Head of caudate nucleus (tissue), 42 donors: ENCODE measurements at regions not wholly inside any gene's neighbourhood (a gene's known extent, or its start where the extent isn't known, plus 50 kb on each side); places are given as distances from the start of the nearest gene placed in this dataset.
A peak's percentile ranks its signal among the peaks of the same experiment; 100 is the strongest.
"Not testable (repeated sequence)": the region's sequence is repeated elsewhere in the genome, so short reads cannot be mapped to it uniquely, and the experiment has no call there.

Experiments
- DNase-seq, 42 donors: peaks; one replicate each; pipeline versions ENCODE4 v3.0.0 to v3.0.0-alpha.2; 2020 to 2021; ENCODE audit warnings: mixed read lengths in 7 of 42
- intact Hi-C: fragments of 100-400 bp; cut with DNase I; formaldehyde crosslinking; loops from one replicate; pipeline ENCODE4 v1.15.0; 2022

- DNase-seq = no peak
These were observed 122.9 kb downstream of the HMHB1 start for GRCh38 chr5:143934821-143935220.

DNA sequence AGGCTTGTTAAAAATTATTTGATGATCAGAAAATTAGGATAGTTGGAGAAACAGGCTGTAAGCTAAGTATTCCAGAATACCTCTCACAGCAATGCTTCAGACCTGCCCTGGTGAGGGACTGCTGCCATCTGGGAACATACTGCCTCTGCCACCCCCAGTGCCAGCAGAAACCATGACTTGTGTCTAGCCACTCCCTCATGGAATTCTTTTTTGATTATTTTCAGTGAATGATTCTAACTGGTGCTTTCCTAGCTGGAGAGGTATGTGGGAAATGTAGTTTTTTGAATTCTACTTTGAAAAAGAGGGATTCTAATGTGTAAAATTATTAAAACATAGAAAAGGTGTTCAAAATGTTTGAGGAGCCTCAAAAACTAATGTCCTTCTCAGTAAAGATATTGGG is 126.3 kb downstream of the HMHB1 start:
- intact Hi-C loops = no loop called here
- DNase-seq = peak in 27 of 42 donors; percentile 7 to 76 (median 28)

More at GRCh38 chr5:143934821-143935220, 122.9 kb downstream of the HMHB1 start:
- intact Hi-C loops = no loop called here

GRCh38 chr5:143946837-143947236 is 134.9 kb downstream of the HMHB1 start:
- intact Hi-C loops = no loop called here
- DNase-seq = no peak

- intact Hi-C loops = no loop called here
- no peak for DNase-seq
These were observed 135.4 kb downstream of the HMHB1 start for GRCh38 chr5:143947313-143947712.

DNA sequence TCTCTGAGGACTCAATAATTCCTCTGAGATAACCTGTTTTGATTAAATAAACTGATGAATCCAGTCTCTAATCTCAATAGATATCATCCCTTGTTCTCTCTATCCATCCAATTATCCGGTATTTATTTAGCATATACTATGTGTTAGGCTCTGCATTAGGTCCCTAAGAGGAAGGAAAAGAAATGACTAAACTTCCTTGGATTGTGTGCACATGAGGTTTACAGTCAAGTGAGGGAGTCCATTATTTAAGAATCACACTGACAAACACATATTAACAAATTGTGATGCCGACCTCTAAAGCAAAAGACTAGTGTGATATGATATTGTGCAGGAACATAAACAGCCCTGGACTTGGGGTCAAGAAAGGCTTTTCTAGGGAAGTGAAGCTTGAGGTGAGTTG is 140.8 kb downstream of the HMHB1 start:
- intact Hi-C loops = no loop called here
- DNase-seq = no peak

- no peak for DNase-seq
- intact Hi-C loops = no loop called here
These were observed 141.9 kb downstream of the HMHB1 start for GRCh38 chr5:143953851-143954250.

DNA sequence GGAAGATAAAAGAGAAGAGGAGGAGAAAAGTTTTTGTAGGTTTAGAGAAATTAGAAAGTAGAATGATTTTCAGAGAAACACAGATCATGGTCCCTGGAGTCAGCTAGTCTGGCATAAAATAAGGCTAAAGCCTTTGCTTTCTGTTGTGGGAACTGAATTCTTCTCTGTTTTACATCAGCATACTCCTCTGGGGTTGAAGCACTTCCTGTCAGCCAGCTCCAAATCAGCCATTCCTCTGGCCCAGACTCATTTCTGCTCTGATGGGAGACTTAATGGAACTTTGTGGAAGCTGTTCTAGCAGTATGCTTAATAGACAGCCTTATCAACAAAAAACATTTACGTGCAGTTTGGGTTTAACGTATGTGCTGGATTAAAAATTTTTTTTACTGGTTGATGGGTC is 143.2 kb downstream of the HMHB1 start:
- DNase-seq = no peak
- intact Hi-C loops = no loop called here

- intact Hi-C loops = no loop called here
- no peak for DNase-seq
These were observed 145.5 kb downstream of the HMHB1 start for GRCh38 chr5:143957455-143957854.

GRCh38 chr5:143962201-143962600 is 150.2 kb downstream of the HMHB1 start:
- DNase-seq = no peak
- intact Hi-C loops = no loop called here

DNA sequence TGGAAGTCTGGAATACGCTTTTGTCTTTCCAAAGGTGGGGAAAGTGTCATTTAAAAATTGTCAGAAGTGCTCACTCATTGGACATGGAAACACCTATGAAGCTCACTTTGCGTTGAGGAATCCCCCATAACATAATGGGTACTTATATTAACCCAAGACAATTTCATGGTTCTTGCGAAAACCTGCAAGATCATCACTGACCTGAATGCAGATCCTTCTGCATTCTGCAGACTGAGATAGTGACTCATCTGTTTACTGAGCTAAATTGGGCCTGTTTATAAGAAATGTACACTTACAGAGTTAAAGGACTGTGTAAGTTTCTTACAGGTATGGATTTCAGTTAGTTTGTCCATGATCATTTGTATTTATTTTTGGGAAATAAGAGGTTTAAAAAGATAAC is 153.0 kb downstream of the HMHB1 start:
- intact Hi-C loops = no loop called here
- DNase-seq = no peak

- intact Hi-C loops = no loop called here
- DNase-seq = no peak
These were observed 154.3 kb downstream of the HMHB1 start for GRCh38 chr5:143966280-143966679.

DNA sequence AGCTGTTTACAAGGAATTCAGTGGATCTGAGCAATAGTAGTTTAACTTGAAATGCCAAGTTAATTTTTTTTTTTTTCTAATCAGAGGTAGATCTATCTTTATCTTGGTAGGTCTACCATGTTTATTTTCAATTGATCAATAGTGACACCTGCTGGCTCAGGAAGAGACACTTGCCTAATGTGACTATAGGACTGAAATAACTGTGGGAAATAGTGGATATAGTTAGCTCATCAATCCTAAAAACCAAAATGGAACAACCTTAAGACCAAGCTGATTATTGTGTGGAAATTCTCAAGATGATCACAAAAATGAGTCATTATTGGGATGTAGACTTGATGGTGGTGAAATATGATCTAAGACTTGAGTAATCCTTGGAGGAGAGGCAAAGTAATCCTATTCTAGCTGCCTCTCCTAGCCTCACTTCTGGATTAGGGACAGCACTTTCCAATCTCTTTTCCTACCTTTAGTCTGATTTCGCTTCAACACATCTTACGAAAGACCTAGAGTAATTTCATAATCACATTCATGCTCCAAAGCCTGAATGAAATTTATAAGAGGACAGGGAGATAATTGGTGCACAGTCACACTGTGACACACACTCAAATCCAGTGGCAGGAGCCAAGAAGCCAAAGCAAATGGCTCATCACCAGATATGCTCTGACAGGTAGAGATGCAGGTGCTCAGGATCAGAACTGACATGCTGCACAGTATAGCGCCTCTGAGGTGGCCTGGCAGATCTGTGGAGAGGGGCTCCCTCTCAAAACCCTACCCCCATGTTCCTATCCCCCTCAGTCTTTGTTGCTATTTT is 156.3 kb downstream of the HMHB1 start:
- peak in 15 of 42 donors; percentile 3 to 53 (median 17) for DNase-seq
- intact Hi-C loops = no loop called here

GRCh38 chr5:143970159-143970558 is 158.2 kb downstream of the HMHB1 start:
- no peak for DNase-seq
- intact Hi-C loops = no loop called here

DNA sequence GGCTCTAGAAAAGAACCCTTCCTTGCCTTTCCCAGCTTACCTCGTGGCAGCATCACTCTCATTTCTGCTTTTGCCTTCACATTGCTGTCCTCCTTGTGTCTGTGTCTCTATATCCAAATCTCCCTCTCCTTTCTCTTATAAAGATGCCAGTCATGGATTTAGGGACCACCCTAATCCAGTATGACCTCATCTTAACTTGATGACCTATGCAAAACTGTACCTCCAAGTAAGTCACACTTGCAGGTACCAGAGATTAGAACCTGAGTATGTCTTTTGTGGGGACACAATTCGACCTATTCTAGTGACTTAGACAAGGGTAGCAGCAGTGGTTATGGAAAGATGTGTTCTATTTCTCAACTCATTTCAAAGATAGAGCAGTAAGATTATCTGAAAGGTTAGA is 160.1 kb downstream of the HMHB1 start:
- intact Hi-C loops = no loop called here

GRCh38 chr5:143976055-143976454 is 164.1 kb downstream of the HMHB1 start:
- no peak for DNase-seq
- intact Hi-C loops = no loop called here

More for the DNA sequence above, 160.1 kb downstream of the HMHB1 start:
- no peak for DNase-seq

DNA sequence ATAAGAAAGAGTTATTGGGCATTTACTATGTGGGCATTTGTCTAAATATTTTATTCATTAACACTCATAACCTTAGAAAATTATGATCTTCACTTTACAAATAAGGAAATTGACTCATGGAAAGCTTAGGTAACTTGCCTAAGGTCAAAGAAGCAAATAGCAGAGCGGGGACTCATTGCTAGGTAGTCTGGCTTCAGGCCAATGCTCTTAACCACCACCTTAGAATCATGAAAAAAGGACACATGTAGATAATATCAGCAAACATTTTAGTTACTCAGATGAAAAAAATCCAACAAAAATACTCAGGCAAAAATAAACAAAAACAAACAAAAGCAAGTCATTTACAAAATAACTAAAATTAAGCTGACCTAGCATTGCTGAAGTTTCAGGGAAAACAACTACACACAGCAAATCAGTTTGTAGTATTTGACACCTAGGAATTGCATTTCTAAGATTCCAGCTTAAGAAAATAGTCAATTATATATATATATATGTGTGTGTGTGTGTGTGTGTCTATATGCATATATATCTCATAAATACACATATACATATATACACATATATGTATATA is 166.0 kb downstream of the HMHB1 start:
- no peak for DNase-seq
- intact Hi-C loops = no loop called here

DNA sequence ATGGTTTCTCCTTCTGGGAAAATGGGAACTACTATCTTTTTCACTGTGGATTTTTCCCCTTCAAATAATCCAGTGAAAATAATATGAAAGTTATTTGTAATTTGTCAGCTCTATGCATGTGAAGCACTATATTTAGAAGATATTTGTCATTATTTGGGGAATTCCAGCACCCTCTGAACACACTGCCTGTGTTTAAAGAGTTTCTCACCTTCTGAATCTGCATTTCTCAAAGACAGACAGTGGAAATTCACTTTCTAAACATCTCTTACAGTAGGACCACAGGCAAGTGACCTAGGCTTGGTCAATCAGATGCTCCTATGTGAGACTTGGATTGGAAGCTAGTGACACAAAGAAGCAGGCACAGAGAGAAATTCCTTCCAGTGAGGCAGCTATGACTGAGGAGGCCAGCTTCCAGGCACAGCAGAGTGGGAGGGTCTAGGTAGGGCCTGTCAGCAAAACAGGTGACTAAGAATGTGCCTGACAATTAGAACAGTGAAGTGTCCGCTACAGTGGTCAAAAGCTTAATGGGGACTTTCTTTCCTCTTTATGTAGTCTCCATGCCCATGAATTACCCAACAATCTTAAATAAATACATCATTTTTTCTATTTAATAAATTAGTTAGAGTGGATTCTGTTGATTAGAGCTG is 167.2 kb downstream of the HMHB1 start:
- no peak for DNase-seq
- intact Hi-C loops = no loop called here

GRCh38 chr5:143980506-143980905 is 168.5 kb downstream of the HMHB1 start:
- DNase-seq = no peak
- intact Hi-C loops = no loop called here

DNA sequence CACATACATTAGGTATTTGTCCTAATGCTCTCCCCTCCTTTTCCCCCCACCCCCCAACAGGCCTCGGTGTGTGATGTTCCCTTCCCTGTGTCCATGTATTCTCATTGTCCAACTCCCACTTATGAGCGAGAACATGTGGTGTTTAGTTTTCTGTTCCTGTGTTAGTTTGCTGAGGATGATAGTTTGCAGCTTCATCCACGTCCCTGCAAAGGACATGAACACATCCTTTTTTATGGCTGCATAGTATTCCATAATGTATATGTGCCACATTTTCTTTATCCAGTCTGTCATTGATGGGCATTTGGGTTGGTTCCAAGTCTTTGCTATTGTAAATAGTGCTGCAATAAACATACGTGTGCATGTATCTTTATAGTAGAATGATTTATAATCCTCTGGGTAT is 171.0 kb downstream of the HMHB1 start:
- intact Hi-C loops, DNase-seq: not testable (repeated sequence)

- no peak for DNase-seq
- intact Hi-C loops = no loop called here
These were observed 174.0 kb downstream of the HMHB1 start for GRCh38 chr5:143985832-143986515.
